Common myeloid progenitor, CD34-positive (primary cell): ENCODE measurements at regions not wholly inside any gene's neighbourhood (a gene's known extent, or its start where the extent isn't known, plus 50 kb on each side); places are given as distances from the start of the nearest gene placed in this dataset.
A peak's percentile ranks its signal among the peaks of the same experiment; 100 is the strongest.

ENCODE experiments used
- CTCF ChIA-PET: fragments of 350-600 bp; sonication (Branson Sonifier 250); formaldehyde crosslinking; loops from one replicate; lab custom pipeline; 2021; ENCODE audit warnings: antibody characterized with exemption; lab: Charles Lee
- POLR2A ChIA-PET: fragments of 350-600 bp; sonication (Branson Sonifier 250); formaldehyde crosslinking; loops from one replicate; lab custom pipeline; 2021; ENCODE audit warnings: antibody characterized with exemption; lab: Charles Lee
- DNase-seq, 3 donors: peaks; one replicate each; pipeline versions ENCODE4 v3.0.0 to v3.0.0-alpha.2; 2013
- H3K27ac ChIP-seq, 2 experiments: 1 replicate in 1 of 2; 2 replicates in 1 of 2; pipeline ENCODE4 v1.7.0; 2013; ENCODE audit warnings: inconsistent platforms in 2 of 2, low read length in 2 of 2, mild to moderate bottlenecking in 2 of 2, low read depth in 1 of 2, moderate library complexity in 1 of 2; ENCODE audit not compliant: severe bottlenecking in 2 of 2, insufficient read depth in 1 of 2, poor library complexity in 1 of 2
- H3K27me3 ChIP-seq, 5 experiments: replicated peaks in 2 of 5; 1 replicate in 3 of 5; 2 replicates in 2 of 5; pipeline versions ENCODE4 v1.6.1 to v1.7.0; 2013; ENCODE audit warnings: low read length in 4 of 5, mild to moderate bottlenecking in 2 of 5, moderate library complexity in 2 of 5, inconsistent platforms in 1 of 5; ENCODE audit not compliant: insufficient read depth in 5 of 5, control insufficient read depth in 4 of 5
- H3K36me3 ChIP-seq, 4 experiments: 1 replicate in 2 of 4; 2 replicates in 2 of 4; pipeline versions ENCODE4 v1.6.1 to v1.7.0; 2013; ENCODE audit warnings: low read length in 3 of 4, control low read depth in 1 of 4, mild to moderate bottlenecking in 1 of 4; ENCODE audit not compliant: control insufficient read depth in 4 of 4, insufficient read depth in 4 of 4
- H3K4me1 ChIP-seq, 4 experiments: 1 replicate in 3 of 4; 2 replicates in 1 of 4; pipeline versions ENCODE4 v1.6.1 to v1.7.1; 2013; ENCODE audit warnings: low read length in 3 of 4, mild to moderate bottlenecking in 3 of 4, control low read depth in 1 of 4, inconsistent platforms in 1 of 4, moderate library complexity in 1 of 4; ENCODE audit not compliant: control insufficient read depth in 4 of 4, insufficient read depth in 4 of 4; ENCODE audit errors: control extremely low read depth in 1 of 4
- H3K4me3 ChIP-seq, 7 experiments: 1 replicate in 4 of 7; 2 replicates in 3 of 7; pipeline versions ENCODE4 v1.5.1 to v1.7.0; 2013; ENCODE audit warnings: mild to moderate bottlenecking in 7 of 7, low read length in 6 of 7, moderate library complexity in 6 of 7, inconsistent platforms in 2 of 7, low read depth in 2 of 7, control low read depth in 1 of 7; ENCODE audit not compliant: insufficient read depth in 4 of 7, control insufficient read depth in 1 of 7; ENCODE audit errors: extremely low read depth in 1 of 7
- H3K9me3 ChIP-seq, 5 experiments: 1 replicate in 4 of 5; 2 replicates in 1 of 5; pipeline versions ENCODE4 v1.6.1 to v1.7.1; 2013; ENCODE audit warnings: low read length in 4 of 5, mild to moderate bottlenecking in 2 of 5, inconsistent platforms in 1 of 5, low read depth in 1 of 5, moderate library complexity in 1 of 5; ENCODE audit not compliant: control insufficient read depth in 4 of 5, insufficient read depth in 2 of 5; ENCODE audit errors: control extremely low read depth in 1 of 5
- WGBS: methylation state at CpG from one replicate; pipeline ENCODE4 v1.1.5; 2013; ENCODE audit not compliant: insufficient coverage; 5-methylcytosine and 5-hydroxymethylcytosine counted together

DNA sequence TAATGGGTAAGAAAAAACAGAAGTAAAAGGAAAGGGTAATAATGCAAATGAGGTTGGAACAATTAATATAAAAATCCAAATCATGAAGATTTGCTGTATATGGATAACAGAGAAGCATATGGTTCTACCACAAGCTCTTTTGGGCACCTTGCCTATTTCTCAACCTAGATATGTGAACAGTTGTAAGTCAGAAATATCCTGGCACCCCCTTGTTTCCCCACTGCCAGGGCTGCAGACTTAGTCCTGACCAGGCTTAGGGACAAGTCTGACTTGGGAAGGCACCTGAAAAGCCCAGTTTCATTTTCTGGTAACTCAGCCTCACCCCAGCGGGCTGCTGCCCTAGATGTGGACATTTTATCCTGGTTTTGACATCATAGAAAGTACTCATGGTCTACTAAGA is 183.2 kb upstream of the STAC start:
- 62% methylated on average over 1 of the region's 1 CpG for WGBS
- POLR2A ChIA-PET: no interaction called here

GRCh38 chr3:36201546-36201945 is 178.8 kb upstream of the STAC start:
- ChIA-PET CTCF (no interaction called here), POLR2A (no interaction called here)
- Histone ChIP-seq H3K36me3 (no peaks in the 10 kb centered on the region), H3K27ac (no peak overlapping the region), H3K27me3 (no peaks in the 10 kb centered on the region), H3K9me3 (no peaks in the 10 kb centered on the region), H3K4me3 (no peak overlapping the region), H3K4me1 (no peaks in the 10 kb centered on the region)
- no peak for DNase-seq

More for the DNA sequence above, 183.2 kb upstream of the STAC start:
- H3K4me3 ChIP-seq: no peak overlapping the region
- H3K4me1 ChIP-seq: peaks cover 0 to 3% (median 0%) of the 10 kb centered on the region in 4 experiments
- H3K9me3 ChIP-seq: no peaks in the 10 kb centered on the region
- CTCF ChIA-PET: no interaction called here
- H3K27ac ChIP-seq: no peak overlapping the region
- no peak for DNase-seq
- no peaks in the 10 kb centered on the region for H3K36me3 ChIP-seq
- no peaks in the 10 kb centered on the region for H3K27me3 ChIP-seq

DNA sequence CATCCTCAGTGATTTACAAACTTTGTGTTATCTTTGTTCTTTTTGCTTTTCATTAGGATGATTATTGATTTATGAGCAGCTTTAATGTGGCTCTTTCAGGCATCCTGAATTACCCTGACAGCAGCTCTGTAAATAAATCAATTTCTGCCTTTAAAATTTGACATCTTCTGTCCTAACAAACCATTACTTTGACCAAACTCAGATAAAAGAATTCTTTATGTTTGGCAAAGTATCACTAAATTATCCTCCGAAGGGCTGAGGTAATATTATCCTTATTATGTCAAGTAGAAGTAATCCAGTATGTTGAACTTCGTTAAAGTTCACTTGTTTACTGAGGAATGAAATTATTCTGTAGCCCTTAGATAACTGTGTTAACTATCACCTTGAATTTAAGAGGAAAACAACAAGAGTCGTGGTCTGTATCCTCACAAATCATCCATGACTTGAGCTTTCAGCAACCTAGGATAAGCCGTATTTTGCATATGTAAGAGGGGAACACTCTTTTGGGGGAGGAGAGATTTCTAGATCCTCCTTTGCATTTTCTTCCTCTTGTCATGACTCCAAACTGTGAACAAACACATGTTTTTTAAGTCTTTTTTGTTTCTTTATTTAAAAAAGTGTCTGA is 173.2 kb upstream of the STAC start:
- Histone ChIP-seq H3K4me1 (peaks cover 0 to 3% (median 0%) of the 10 kb centered on the region in 4 experiments), H3K27me3 (no peaks in the 10 kb centered on the region), H3K36me3 (no peaks in the 10 kb centered on the region), H3K27ac (no peak overlapping the region), H3K9me3 (no peaks in the 10 kb centered on the region), H3K4me3 (no peak overlapping the region)
- 71% methylated on average over 1 of the region's 4 CpGs for WGBS
- ChIA-PET POLR2A (no interaction called here), CTCF (no interaction called here)
- no peak for DNase-seq

GRCh38 chr3:36210840-36211651 is 169.3 kb upstream of the STAC start:
- ChIA-PET POLR2A (no interaction called here), CTCF (no interaction called here)

DNA sequence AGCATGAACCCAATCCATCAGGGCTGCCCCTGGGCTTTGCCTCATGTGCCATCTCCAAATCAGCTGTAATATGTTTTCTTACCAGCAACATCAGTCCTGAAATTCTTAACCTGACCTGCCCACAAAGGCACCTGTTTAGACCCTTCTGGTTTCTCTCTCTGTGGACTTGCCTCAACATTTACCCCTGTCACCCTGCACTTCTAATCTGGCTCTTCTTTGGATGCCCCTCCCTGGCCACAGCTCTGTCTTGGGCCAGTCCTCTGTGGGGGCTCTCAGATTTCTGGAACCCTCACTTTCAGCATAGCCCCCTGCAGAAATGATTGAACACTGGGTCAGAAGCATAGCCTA is 168.7 kb upstream of the STAC start:
- no peak overlapping the region for H3K4me3 ChIP-seq
- no peak overlapping the region for H3K27ac ChIP-seq
- ChIA-PET POLR2A (no interaction called here), CTCF (no interaction called here)
- no peaks in the 10 kb centered on the region for H3K36me3 ChIP-seq
- no peaks in the 10 kb centered on the region for H3K9me3 ChIP-seq
- H3K4me1 ChIP-seq: peaks cover 0 to 10% (median 0%) of the 10 kb centered on the region in 4 experiments
- DNase-seq: no peak
- H3K27me3 ChIP-seq: no peaks in the 10 kb centered on the region

More at GRCh38 chr3:36210840-36211651, 169.3 kb upstream of the STAC start:
- 80% methylated on average over 1 of the region's 3 CpGs for WGBS
- Histone ChIP-seq H3K9me3 (no peaks in the 10 kb centered on the region), H3K4me1 (peaks cover 0 to 10% (median 0%) of the 10 kb centered on the region in 4 experiments), H3K36me3 (no peaks in the 10 kb centered on the region), H3K4me3 (no peak overlapping the region), H3K27me3 (no peaks in the 10 kb centered on the region), H3K27ac (no peak overlapping the region)
- DNase-seq: peak in 2 of 3 donors; percentile 21 to 36

GRCh38 chr3:36212251-36212650 is 168.1 kb upstream of the STAC start:
- ChIA-PET POLR2A (no interaction called here), CTCF (no interaction called here)
- no peak overlapping the region for H3K27ac ChIP-seq
- H3K9me3 ChIP-seq: no peaks in the 10 kb centered on the region
- no peaks in the 10 kb centered on the region for H3K27me3 ChIP-seq
- H3K4me3 ChIP-seq: no peak overlapping the region
- DNase-seq: no peak
- H3K36me3 ChIP-seq: no peaks in the 10 kb centered on the region
- peaks cover 0 to 10% (median 0%) of the 10 kb centered on the region in 4 experiments for H3K4me1 ChIP-seq
- 100% methylated on average over 1 of the region's 2 CpGs for WGBS

DNA sequence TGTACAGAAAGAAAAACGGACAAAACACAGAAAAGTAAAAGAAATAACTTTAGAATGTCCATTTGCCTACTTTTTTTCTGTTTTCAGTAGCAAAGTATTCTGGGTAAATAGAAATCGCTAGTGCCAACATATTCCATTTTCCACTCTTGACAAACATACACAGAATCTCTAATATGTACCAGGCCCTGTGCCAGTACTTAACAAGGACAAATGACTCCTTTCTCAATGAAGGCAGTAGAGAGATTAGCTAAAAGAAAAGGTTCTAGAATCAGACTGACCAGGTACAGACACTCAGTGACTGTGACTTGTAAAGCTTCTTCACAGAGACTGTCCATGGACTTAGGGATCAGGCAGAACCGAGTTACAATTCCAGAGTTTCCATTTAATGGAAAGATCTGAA is 165.8 kb upstream of the STAC start:
- CTCF ChIA-PET: no interaction called here
- no peak overlapping the region for H3K27ac ChIP-seq
- POLR2A ChIA-PET: no interaction called here

More for the DNA sequence above, 165.8 kb upstream of the STAC start:
- 100% methylated on average over 1 of the region's 3 CpGs for whole genome bisulfite sequencing
- Histone ChIP-seq H3K9me3 (no peaks in the 10 kb centered on the region), H3K4me1 (peaks cover 0 to 10% (median 0%) of the 10 kb centered on the region in 4 experiments), H3K4me3 (no peak overlapping the region), H3K36me3 (no peaks in the 10 kb centered on the region), H3K27me3 (no peaks in the 10 kb centered on the region)
- DNase-seq: no peak
